ENCODE measurements at regions not wholly inside any gene's neighbourhood (a gene's known extent, or its start where the extent isn't known, plus 50 kb on each side); places are given as distances from the start of the nearest gene placed in this dataset.
"Not testable (repeated sequence)": the region's sequence is repeated elsewhere in the genome, so short reads cannot be mapped to it uniquely, and the experiment has no call there.

DNA sequence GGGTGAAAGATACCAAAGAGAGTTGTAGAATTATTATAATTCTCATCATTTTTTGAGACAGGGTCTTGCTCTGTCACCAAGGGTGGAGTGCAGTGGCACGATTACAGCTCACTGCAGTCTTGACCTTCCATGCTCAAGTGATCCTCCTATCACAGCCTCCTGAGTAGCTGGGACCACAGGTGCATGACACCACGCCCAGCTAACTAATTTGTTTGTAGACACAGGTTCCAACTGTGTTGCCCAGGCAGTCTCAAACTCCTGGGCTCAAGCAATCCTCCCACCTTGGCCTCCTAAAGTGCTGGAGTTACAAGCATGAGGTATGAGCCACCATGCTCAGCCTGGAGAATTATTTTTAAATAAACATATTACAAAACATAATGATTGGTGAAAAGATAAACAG, 92.8 kb upstream of the MSH6 start:
- no peak for DNase-seq

DNA sequence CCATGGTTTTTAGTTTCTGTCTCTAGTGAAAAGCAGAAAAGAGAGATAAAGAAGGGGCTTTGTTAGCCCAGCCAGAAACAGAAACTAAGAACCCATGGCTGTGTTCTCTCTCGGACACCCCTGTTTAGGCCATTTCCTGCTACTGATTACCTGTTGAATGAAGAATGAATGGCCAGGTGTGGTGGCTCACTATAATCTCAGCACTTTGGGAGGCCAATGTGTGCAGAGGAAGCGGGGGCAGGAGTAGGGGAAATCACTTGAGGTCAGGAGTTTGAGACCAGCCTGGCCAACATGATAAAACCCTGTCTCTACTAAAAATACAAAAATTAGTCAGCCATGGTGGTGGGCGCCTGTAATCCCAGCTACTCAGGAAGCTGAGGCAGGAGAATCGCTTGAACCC, 93.8 kb upstream of the MSH6 start:
- not testable (repeated sequence) for DNase-seq

DNA sequence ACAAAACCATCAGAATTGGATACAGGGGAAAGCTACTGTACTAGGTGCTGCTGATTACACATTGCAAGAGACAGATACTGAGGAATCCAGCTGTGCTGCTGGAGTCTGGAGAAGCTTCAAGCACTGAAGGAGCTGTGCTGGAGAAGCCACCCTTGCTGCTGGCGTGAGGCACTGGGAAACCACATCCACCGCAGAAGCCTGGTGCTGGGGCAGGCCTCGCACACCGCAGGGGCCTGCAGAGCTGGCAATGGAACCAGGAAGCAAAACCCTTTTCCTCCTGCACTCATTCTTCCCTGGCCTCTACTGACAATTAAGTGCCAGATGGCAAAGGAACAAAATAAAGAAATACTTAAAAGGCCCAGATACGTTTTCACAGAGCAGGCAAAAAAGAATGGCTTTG, 94.4 kb upstream of the MSH6 start:
- DNase-seq = no peak

DNA sequence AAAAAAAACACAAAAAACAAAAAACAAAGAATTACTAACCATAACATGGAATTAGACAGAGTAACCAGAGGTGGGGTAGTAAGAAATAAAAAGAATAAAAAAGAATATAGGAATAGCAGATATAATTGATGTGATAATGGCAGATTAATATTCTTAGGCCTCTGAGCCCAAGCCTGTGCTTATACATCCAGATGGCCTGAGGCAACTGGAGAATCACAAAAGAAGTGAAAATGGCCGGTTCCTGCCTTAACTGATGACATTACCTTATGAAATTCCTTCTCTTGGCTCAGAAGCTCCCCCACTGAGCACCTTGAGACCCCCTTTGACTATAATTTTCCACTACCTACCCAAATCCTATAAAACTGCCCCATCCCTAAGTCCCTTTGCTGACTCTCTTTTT, 95.1 kb upstream of the MSH6 start:
- DNase-seq = no peak

DNA sequence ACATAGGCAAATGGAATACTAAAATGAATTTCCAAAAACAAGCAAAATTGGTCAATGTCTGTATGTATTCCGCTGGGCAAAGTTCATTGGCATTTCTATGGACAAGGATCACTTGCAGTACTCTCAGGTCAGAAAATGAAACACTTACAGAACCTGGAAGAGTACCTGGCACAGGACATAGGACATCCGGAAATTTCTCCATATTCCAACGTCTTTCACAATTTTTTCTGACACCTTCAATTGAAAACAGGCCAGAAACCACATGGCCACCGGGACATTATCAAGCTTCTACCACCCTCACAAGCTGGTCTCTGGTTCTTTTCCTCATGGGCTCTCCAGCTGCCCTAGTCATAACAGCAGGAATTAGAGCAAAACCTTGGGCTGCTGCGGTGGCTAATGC, 96.9 kb upstream of the MSH6 start:
- no peak for DNase-seq

- no peak for DNase-seq
Observed at GRCh38 chr2:47682216-47682749, 100.7 kb upstream of the MSH6 start.

GRCh38 chr2:47676261-47676926, 105.6 kb upstream of the KCNK12 start:
- no peak for DNase-seq

GRCh38 chr2:47675196-47675825, 104.5 kb upstream of the KCNK12 start:
- no peak for DNase-seq

DNA sequence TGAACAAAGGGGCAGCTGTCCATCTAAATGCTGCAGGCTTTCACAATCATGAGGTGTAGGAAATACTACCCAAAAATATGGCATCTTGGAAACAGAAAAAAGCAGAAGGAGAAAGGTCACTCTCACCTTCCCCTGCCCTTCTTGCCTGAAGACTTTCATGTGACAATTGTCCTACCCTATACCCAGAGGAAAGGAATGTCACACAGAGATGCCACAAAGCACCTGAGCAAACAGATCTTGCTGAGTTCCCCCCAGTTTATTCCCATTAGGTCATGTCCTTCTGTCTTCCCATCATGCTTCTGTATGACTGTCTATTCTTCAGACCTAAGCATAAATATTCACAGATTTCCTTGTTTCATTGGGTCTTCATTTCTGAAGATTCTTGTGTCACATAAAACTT, 95.5 kb upstream of the KCNK12 start:
- DNase-seq = no peak

GRCh38 chr2:47664817-47665216, 94.0 kb upstream of the KCNK12 start:
- DNase-seq = no peak

DNA sequence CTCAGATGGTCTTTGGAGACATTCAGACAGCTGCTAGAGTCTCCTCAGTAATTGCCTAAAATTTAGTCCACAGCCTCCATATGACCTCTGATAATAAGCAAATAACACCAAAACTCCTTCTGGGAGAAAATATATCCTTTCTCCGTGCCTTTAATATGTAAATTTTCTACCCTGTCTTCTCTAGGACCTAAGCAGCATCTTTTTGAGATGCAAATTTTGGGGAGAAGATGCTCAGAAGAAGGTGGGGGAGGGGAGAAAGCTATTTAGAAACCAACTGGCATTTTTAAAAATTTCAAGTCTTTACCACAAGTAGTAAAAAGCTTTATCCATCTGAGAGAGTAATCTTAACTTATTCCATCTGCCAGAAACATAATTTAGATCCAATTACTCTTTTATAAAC, 91.8 kb upstream of the KCNK12 start:
- DNase-seq = no peak

GRCh38 chr2:47661310-47661709, 90.5 kb upstream of the KCNK12 start:
- DNase-seq = no peak

DNA sequence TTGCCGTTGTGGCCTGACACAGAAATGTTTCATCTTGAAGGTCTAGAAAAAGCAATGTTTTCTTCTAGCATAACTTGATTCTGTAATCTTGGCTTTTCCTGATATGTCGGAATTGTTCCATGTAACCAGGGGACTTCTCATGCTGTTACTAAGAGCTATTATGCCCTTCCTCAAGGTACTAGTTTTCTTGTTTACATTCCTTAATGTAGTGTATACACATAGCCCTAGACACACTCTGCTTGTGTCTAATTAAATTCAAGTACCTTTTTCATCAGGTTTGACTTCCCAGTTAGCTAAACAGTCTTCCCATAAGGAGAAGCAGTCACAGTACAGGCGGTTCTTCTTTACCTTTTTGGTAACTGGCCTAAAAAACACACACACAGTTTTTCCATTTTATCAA, 89.4 kb upstream of the KCNK12 start:
- DNase-seq = no peak

DNA sequence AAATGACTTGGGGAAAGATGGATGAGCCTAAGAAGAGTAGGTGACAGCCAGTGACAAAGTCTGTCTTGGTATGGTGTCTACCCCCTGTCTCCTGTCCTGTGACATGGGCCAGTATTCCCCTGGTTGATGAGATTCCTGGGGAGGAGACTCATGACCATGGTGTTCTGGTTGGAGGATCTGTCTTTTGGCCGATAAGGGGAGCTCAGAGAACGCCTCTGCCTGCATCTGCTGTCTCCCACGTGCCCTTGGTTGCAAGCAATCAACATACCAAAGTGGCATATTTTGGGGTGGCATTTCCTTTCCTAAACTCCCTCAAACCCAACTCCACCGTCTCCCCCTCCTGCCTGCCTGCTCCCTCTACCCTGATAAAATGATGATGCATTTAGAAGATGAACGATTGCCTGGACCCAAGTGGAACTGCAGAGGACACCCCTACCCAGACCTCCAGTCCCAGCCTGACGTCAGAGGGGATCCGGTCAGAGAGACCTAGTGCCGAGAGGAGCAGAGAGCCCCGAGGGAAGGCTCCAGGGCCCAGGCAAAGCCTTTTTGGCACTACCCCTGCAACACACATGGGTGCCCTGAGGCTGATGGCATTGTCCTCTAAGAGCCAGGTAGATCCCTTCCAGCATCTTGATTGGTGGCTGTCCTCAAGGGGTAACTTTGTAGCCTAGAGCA, 88.0 kb upstream of the KCNK12 start:
- DNase-seq = no peak

DNA sequence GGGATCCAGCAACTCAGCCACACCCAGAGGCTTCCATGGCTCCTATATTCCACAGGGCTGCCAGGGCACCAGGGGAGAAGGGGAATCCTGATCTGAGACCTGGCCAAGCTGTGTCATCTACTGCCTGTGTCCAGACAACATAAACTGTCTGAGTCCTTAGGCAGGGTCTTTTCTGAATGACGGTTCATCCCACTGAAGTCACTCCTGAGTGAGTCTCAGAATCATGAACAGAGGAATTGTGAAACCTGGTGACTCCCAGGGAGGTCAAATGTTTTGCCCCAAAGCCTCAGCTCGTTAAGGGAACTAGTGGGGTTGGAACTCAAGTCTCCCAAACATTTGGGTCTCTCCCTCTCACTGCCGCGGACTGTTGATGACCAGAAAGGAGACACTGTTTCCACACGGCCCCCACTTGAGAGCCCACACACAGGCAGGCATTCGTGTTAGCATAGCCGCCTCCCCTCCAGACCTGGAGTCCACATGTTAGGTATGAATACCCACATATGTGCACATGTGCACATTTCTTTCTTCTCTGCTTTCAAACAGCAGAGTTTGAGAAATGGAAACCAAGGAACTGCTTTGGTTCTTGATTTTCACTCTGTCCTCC, 87.2 kb upstream of the KCNK12 start:
- DNase-seq = no peak

DNA sequence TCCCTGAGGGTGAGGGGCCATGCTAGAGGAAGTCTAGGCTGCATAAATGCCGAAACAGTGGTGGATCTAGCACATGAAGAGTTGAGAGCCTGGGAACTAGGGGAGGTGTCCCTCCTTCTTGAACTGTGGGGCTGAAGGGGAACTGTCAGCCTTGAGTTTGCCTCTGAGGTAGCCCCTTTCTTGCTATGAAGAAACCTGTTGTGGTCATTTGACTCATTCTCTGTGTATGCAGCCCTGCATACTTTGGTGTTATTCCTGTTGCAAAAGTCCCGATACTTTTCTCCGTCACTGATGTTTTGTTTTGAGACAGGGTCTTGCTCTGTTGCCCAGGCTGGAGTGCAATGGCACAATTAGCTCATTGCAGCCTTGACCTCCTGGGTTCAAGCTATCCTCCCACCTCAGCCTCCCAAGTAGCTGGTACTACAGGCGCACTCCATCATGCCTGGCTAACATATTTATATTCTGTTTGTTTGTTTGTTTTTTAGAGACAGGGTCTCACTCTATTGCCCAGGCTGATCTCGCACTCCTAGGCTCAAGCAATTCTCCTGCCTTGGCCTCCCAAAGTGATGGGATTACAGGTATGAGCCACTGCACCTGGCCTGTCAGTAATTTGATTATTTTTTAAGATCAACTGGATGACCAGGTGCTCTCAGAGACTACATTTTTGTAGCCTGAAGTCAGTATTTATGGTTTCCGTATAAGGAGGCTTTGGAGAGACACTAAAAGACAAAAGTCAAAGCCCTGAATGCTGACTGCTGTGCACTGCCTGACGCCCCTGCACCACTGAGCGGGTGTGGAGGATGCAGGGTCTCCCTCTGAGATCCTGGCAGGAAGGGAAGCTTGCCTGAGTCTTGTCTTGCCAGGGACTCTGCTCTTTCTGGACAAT, 86.2 kb upstream of the KCNK12 start:
- no peak for DNase-seq

GRCh38 chr2:47655563-47655880, 84.7 kb upstream of the KCNK12 start:
- DNase-seq = no peak

DNA sequence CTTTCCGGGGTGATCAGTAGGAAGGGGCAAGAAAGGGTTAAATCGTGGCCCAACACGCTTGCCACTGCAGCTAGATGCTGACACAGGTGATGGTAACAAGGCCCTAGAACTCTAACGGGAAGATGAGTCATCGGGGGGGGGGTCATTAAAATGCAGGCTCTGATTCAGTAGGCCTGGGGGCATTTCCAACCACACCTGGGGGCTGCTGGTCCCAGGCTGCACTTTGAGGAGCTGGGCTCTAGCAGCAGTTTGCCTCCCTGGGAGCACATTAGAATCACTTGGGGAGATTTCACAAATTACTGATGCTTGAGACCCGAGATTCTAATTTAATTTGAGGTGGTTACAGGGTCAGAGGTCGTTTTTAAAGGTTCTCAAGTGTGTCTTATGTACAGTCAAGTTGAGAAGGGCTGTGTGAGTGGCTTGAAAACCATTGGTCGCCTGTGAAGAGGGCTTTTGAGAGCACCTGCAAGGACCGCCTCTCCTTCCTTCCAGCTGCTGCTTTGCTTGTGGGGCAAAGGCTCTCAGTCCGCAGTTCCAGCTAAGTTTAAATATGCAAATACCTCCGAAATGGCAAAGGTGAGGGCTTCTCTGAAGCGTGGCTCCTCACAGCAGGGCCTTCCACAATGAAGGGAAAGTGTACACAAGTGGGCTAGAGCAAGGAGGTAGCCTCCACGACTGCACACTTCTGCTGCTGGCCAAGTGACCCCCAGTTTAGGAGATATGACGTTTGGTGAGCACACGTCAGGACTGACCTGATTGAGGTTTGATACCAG, 84.2 kb upstream of the KCNK12 start:
- no peak for DNase-seq

- DNase-seq = no peak
Observed at GRCh38 chr2:47653902-47654789, 83.4 kb upstream of the KCNK12 start.

- DNase-seq = no peak
Observed at GRCh38 chr2:47653036-47653435, 82.3 kb upstream of the KCNK12 start.

GRCh38 chr2:47652061-47652690, 81.4 kb upstream of the KCNK12 start:
- no peak for DNase-seq

All from suppressor macrophage treated with lipopolysaccharide for 4 hours (primary cell).